Mammary epithelial cell (primary cell): ENCODE measurements at regions not wholly inside any gene's neighbourhood (a gene's known extent, or its start where the extent isn't known, plus 50 kb on each side); places are given as distances from the start of the nearest gene placed in this dataset.

Source experiments
- EZH2 ChIP-seq: IDR thresholded peaks from 2 replicates; pipeline ENCODE4 v1.6.1; 2012; ENCODE audit warnings: low read length, inconsistent platforms, borderline replicate concordance
- TF ChIP-seq, protein P1 (sequence below), 2 donors: IDR thresholded peaks in 1 of 2; conservative IDR thresholded peaks in 1 of 2; 2 replicates each; pipeline ENCODE4 v1.5.1; 2011 to 2012; ENCODE audit warnings: inconsistent platforms in 2 of 2, low read length in 2 of 2, mild to moderate bottlenecking in 2 of 2, control low read depth in 1 of 2, low read depth in 1 of 2; ENCODE audit not compliant: insufficient read depth in 1 of 2; ENCODE audit errors: extremely low read depth in 1 of 2

DNA sequence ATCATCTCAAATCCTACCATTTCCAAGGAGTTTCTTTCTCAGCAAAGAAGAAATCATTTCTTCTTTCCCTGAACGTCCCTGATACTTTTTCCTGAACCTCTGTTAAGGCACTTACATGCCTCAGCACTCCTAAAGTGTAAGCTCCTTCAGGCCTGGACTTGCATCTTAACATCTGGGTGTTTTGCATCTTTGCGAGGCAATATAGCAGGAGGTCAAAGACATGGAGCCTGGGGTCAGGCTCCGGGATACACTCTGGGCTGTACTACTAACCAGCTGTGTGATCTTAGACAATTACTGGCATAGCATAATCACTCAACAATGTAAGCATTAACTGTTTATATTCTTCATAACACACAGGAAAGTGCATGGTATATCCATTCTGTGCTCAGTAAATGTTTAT, 275.5 kb upstream of the BOD1L1 start:
- TF ChIP-seq, protein P1, sequence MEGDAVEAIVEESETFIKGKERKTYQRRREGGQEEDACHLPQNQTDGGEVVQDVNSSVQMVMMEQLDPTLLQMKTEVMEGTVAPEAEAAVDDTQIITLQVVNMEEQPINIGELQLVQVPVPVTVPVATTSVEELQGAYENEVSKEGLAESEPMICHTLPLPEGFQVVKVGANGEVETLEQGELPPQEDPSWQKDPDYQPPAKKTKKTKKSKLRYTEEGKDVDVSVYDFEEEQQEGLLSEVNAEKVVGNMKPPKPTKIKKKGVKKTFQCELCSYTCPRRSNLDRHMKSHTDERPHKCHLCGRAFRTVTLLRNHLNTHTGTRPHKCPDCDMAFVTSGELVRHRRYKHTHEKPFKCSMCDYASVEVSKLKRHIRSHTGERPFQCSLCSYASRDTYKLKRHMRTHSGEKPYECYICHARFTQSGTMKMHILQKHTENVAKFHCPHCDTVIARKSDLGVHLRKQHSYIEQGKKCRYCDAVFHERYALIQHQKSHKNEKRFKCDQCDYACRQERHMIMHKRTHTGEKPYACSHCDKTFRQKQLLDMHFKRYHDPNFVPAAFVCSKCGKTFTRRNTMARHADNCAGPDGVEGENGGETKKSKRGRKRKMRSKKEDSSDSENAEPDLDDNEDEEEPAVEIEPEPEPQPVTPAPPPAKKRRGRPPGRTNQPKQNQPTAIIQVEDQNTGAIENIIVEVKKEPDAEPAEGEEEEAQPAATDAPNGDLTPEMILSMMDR (conservative IDR thresholded peaks at IDR 0.05 in 1 of 2, IDR thresholded peaks at IDR 0.05 in 1 of 2; ENCODE audit: extremely low read depth in 1 of 2, insufficient read depth in 1 of 2, low read depth in 1 of 2, low read length in 2 of 2) = no peak
- TF ChIP-seq EZH2 = no peak
